Caco-2 (cell line): ENCODE measurements at regions not wholly inside any gene's neighbourhood (a gene's known extent, or its start where the extent isn't known, plus 50 kb on each side); places are given as distances from the start of the nearest gene placed in this dataset.
"Not testable (repeated sequence)": the region's sequence is repeated elsewhere in the genome, so short reads cannot be mapped to it uniquely, and the experiment has no call there.

Experiments
- BruUV-seq: library from RNA; stranded (reverse); fragments of 400-500 nt; replicated peaks from 2 replicates; lab custom pipeline; 2021; lab: Mats Ljungman, UMichigan
- CTCF ChIA-PET: fragments of 300-600 bp; sonication (Branson Sonifier 250); formaldehyde crosslinking; loops from one replicate; lab custom pipeline; 2022; ENCODE audit warnings: antibody characterized with exemption; lab: Charles Lee
- POLR2A ChIA-PET: fragments of 300-600 bp; sonication (Branson Sonifier 250); formaldehyde crosslinking; loops from one replicate; lab custom pipeline; 2022; ENCODE audit warnings: antibody characterized with exemption; lab: Charles Lee
- DNase-seq, 2 experiments: peaks; one replicate each; pipeline versions ENCODE4 v3.0.0 to v3.0.0-alpha.2; 2020 to 2022
- H3K27me3 ChIP-seq: replicated peaks from 2 replicates; pipeline ENCODE4 v1.6.0; 2011; ENCODE audit warnings: low read length; ENCODE audit not compliant: control insufficient read depth, insufficient read depth
- H3K36me3 ChIP-seq: 2 replicates; pipeline ENCODE4 v1.5.1; 2011; ENCODE audit warnings: low read length; ENCODE audit not compliant: control insufficient read depth, insufficient read depth
- H3K4me1 ChIP-seq: fragments of 250-450 bp; sonication (Bioruptor Pico); 2 replicates; pipeline ENCODE4 v1.5.1; 2020; ENCODE audit warnings: mild to moderate bottlenecking
- H3K4me3 ChIP-seq: 2 replicates; pipeline ENCODE4 v1.5.1; 2011; ENCODE audit warnings: low read depth, mild to moderate bottlenecking, control low read depth, low read length
- H3K9me3 ChIP-seq: fragments of 250-450 bp; sonication (Bioruptor Pico); 2 replicates; pipeline ENCODE4 v1.5.1; 2020; ENCODE audit warnings: mild to moderate bottlenecking, moderate library complexity
- H3K27ac Mint-ChIP-seq: one replicate; pipeline ENCODE4 v1.8.0; 2022; ENCODE audit warnings: mixed read lengths; ENCODE audit not compliant: unreplicated experiment
- H3K27me3 Mint-ChIP-seq: one replicate; pipeline ENCODE4 v1.8.0; 2022; ENCODE audit warnings: mixed read lengths; ENCODE audit not compliant: insufficient read depth, unreplicated experiment
- H3K36me3 Mint-ChIP-seq: one replicate; pipeline ENCODE4 v1.8.0; 2022; ENCODE audit warnings: mild to moderate bottlenecking, mixed read lengths; ENCODE audit not compliant: insufficient read depth, unreplicated experiment
- H3K4me1 Mint-ChIP-seq: one replicate; pipeline ENCODE4 v1.8.0; 2022; ENCODE audit warnings: low read depth, mixed read lengths; ENCODE audit not compliant: unreplicated experiment
- H3K4me3 Mint-ChIP-seq: one replicate; pipeline ENCODE4 v1.8.0; 2022; ENCODE audit warnings: mild to moderate bottlenecking, moderate library complexity, mixed read lengths; ENCODE audit not compliant: unreplicated experiment
- H3K9me3 Mint-ChIP-seq: one replicate; pipeline ENCODE4 v1.8.0; 2022; ENCODE audit warnings: mixed read lengths; ENCODE audit not compliant: unreplicated experiment
- intact Hi-C: fragments of 100-400 bp; cut with micrococcal nuclease; formaldehyde crosslinking; loops from one replicate; pipeline ENCODE4 v1.10.0; 2022; ENCODE audit not compliant: unreplicated experiment
- TF ChIP-seq, protein P1 (sequence below), 2 experiments: fragments of 200-600 bp in 1 of 2; IDR thresholded peaks; 1 replicate in 1 of 2; 2 replicates in 1 of 2; pipeline versions ENCODE4 v1.5.1 to v1.8.0; 2011 to 2022; ENCODE audit warnings: antibody characterized with exemption in 1 of 2, control low read depth in 1 of 2, inconsistent platforms in 1 of 2, low read depth in 1 of 2, low read length in 1 of 2, mild to moderate bottlenecking in 1 of 2, moderate library complexity in 1 of 2; ENCODE audit not compliant: insufficient read depth in 1 of 2, severe bottlenecking in 1 of 2, unreplicated experiment in 1 of 2

GRCh38 chr13:22800526-22801401 is 380.0 kb upstream of the SGCG start:
- no peak for DNase-seq
- no peak overlapping the region for H3K4me3 Mint-ChIP-seq
- Histone ChIP-seq H3K9me3 (no peaks in the 10 kb centered on the region), H3K4me3 (no peak overlapping the region), H3K27me3 (no peaks in the 10 kb centered on the region), H3K4me1 (no peaks in the 10 kb centered on the region), H3K36me3 (no peaks in the 10 kb centered on the region)
- no TSS peak for BruUV-seq
- intact Hi-C loops, result loop anchor here (1.0 kb wide), 3 partner anchors 220 to 519 kb away; no protein-coding TSS in a partner anchor
- H3K36me3 Mint-ChIP-seq, result no peaks in the 10 kb centered on the region
- H3K4me1 Mint-ChIP-seq, result no peaks in the 10 kb centered on the region
- TF ChIP-seq, protein P1, sequence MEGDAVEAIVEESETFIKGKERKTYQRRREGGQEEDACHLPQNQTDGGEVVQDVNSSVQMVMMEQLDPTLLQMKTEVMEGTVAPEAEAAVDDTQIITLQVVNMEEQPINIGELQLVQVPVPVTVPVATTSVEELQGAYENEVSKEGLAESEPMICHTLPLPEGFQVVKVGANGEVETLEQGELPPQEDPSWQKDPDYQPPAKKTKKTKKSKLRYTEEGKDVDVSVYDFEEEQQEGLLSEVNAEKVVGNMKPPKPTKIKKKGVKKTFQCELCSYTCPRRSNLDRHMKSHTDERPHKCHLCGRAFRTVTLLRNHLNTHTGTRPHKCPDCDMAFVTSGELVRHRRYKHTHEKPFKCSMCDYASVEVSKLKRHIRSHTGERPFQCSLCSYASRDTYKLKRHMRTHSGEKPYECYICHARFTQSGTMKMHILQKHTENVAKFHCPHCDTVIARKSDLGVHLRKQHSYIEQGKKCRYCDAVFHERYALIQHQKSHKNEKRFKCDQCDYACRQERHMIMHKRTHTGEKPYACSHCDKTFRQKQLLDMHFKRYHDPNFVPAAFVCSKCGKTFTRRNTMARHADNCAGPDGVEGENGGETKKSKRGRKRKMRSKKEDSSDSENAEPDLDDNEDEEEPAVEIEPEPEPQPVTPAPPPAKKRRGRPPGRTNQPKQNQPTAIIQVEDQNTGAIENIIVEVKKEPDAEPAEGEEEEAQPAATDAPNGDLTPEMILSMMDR (IDR thresholded peaks at IDR 0.05; ENCODE audit: insufficient read depth in 1 of 2, low read depth in 1 of 2, low read length in 1 of 2, severe bottlenecking in 1 of 2, unreplicated experiment in 1 of 2), result no peak
- POLR2A ChIA-PET, result interaction anchor here (0.5 kb wide), 1 partner anchor 385 kb away, joined by 4 read pairs; no protein-coding TSS in a partner anchor
- H3K27me3 Mint-ChIP-seq, result peaks cover 2% of the 10 kb centered on the region
- no peaks in the 10 kb centered on the region for H3K9me3 Mint-ChIP-seq
- CTCF ChIA-PET, result interaction anchor here (0.6 to 1.2 kb wide), 6 partner anchors 23 to 542 kb away, joined by 3 to 12 read pairs (median 4); no protein-coding TSS in a partner anchor
- no peak overlapping the region for H3K27ac Mint-ChIP-seq

GRCh38 chr13:22801402-22802003 is 379.3 kb upstream of the SGCG start:
- no peak overlapping the region for H3K27ac Mint-ChIP-seq
- no TSS peak for BruUV-seq
- POLR2A ChIA-PET, result interaction anchor here (0.5 kb wide), 1 partner anchor 384 kb away, joined by 4 read pairs; no protein-coding TSS in a partner anchor
- CTCF ChIA-PET, result interaction anchor here (0.6 to 1.2 kb wide), 6 partner anchors 22 to 541 kb away, joined by 3 to 12 read pairs (median 4); no protein-coding TSS in a partner anchor
- no peak overlapping the region for H3K4me3 ChIP-seq
- H3K4me1 Mint-ChIP-seq, result no peaks in the 10 kb centered on the region
- H3K9me3 ChIP-seq, result no peaks in the 10 kb centered on the region
- intact Hi-C loops, result loop anchor here (1.0 kb wide), 3 partner anchors 219 to 518 kb away; no protein-coding TSS in a partner anchor
- H3K36me3 ChIP-seq, result no peaks in the 10 kb centered on the region
- H3K9me3 Mint-ChIP-seq, result no peaks in the 10 kb centered on the region
- peaks cover 2% of the 10 kb centered on the region for H3K27me3 Mint-ChIP-seq
- no peaks in the 10 kb centered on the region for H3K27me3 ChIP-seq
- no peaks in the 10 kb centered on the region for H3K36me3 Mint-ChIP-seq
- TF ChIP-seq, protein P1 (IDR thresholded peaks at IDR 0.05; ENCODE audit: insufficient read depth in 1 of 2, low read depth in 1 of 2, low read length in 1 of 2, severe bottlenecking in 1 of 2, unreplicated experiment in 1 of 2), result peak; percentile 22 to 39
- no peak for DNase-seq
- no peak overlapping the region for H3K4me3 Mint-ChIP-seq
- H3K4me1 ChIP-seq, result no peaks in the 10 kb centered on the region

DNA sequence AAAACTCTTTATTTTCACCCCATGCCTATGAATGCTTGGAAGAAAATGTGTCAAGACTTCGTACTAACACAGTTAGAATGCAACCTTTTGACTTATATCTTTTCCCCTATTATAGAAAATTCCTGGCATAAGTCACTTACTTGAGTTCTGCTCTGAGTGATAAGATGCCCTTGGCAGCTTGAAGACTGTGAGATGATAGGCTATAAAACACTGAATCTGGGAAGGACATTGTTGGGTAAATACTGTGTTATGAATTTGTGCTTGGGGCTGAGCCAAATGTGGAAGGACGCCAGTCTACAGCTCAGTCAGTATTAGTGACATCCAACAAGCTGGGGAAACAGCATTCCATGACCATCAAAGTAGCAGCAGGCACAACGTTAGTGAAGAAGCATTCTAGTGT is 368.0 kb upstream of the SGCG start:
- Mint-ChIP-seq H3K9me3 (no peaks in the 10 kb centered on the region), H3K4me3 (no peak overlapping the region), H3K27ac (no peak overlapping the region), H3K27me3 (no peaks in the 10 kb centered on the region), H3K36me3 (no peaks in the 10 kb centered on the region), H3K4me1 (peaks cover 22% of the 10 kb centered on the region)
- DNase-seq, result no peak
- intact Hi-C loops, result no loop called here
- no TSS peak for BruUV-seq
- Histone ChIP-seq H3K36me3 (no peaks in the 10 kb centered on the region), H3K4me3 (no peak overlapping the region), H3K9me3 (no peaks in the 10 kb centered on the region), H3K27me3 (no peaks in the 10 kb centered on the region), H3K4me1 (peaks cover 10% of the 10 kb centered on the region)
- TF ChIP-seq, protein P1 (IDR thresholded peaks at IDR 0.05; ENCODE audit: insufficient read depth in 1 of 2, low read depth in 1 of 2, low read length in 1 of 2, severe bottlenecking in 1 of 2, unreplicated experiment in 1 of 2), result no peak
- ChIA-PET POLR2A (no interaction called here), CTCF (no interaction called here)

DNA sequence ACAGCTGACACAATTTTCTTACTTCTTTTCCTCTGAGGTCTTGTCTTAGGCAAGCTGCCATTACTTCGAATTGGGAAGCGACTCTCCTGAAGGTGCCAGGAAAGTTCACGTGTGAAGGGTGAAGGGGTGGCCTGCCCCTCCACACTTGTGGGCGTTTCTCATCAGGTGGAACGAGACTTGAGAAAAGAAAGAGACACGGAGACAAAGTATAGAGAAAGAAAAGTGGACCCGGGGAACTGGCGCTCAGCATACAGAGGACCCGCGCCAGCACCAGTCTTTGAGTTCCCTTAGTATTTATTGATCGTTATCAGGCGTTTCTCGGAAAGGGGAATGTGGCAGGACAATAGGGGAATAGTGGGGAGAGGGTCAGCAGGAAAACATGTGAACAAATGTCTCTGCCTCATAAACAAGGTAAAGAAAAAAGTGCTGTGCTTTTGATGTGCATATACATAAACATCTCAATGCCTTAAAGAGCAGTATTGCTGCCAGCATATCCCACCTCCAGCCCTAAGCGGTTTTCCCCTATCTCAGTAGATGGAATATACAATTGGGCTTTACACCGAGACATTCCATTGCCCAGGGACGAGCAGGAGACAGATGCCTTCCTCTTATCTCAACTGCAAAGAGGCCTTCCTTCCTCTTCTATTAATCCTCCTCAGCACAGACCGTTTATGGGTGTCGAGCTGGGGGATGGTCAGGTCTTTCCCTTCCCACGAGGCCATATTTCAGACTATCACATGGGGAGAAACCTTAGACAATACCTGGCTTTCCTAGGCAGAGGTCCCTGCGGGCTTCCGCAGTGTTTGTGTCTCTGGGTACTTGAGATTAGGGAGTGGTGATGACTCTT is 367.0 kb upstream of the SGCG start:
- POLR2A ChIA-PET, H3K27me3 ChIP-seq, CTCF ChIA-PET, H3K4me1 ChIP-seq, intact Hi-C loops, H3K36me3 Mint-ChIP-seq, H3K4me3 ChIP-seq, BruUV-seq, H3K9me3 Mint-ChIP-seq, H3K36me3 ChIP-seq, H3K9me3 ChIP-seq, H3K27me3 Mint-ChIP-seq: not testable (repeated sequence)
- H3K4me1 Mint-ChIP-seq, result peaks cover 22% of the 10 kb centered on the region
- H3K27ac Mint-ChIP-seq, result peak overlapping the region; percentile 70
- DNase-seq, result peak; percentile 34 to 63
- peak overlapping the region; percentile 3 for H3K4me3 Mint-ChIP-seq
